MM.1S (cell line): ENCODE measurements at regions not wholly inside any gene's neighbourhood (a gene's known extent, or its start where the extent isn't known, plus 50 kb on each side); places are given as distances from the start of the nearest gene placed in this dataset.

ENCODE experiments used
- DNase-seq: peaks from one replicate; pipeline ENCODE4 v3.0.0-alpha.2; 2015
- H2AFZ ChIP-seq: fragments of 300-600 bp; sonication (generic); 2 replicates; pipeline ENCODE4 v1.6.0; 2016; ENCODE audit warnings: antibody characterized with exemption, low read length
- H3F3A ChIP-seq: fragments of 300-600 bp; sonication (generic); 2 replicates; pipeline ENCODE4 v1.6.1; 2016; ENCODE audit warnings: mild to moderate bottlenecking, antibody characterized with exemption, low read length, moderate library complexity, mixed read lengths; ENCODE audit not compliant: insufficient read depth
- H3K27ac ChIP-seq: fragments of 300-600 bp; sonication (generic); 2 replicates; pipeline ENCODE4 v1.5.1; 2016; ENCODE audit warnings: mild to moderate bottlenecking, low read length
- H3K27me3 ChIP-seq: fragments of 300-600 bp; sonication (generic); replicated peaks from 2 replicates; pipeline ENCODE4 v1.6.0; 2016; ENCODE audit warnings: low read length; ENCODE audit not compliant: insufficient read depth
- H3K36me3 ChIP-seq: fragments of 300-600 bp; sonication (generic); replicated peaks from 2 replicates; pipeline ENCODE4 v1.6.1; 2016; ENCODE audit warnings: mild to moderate bottlenecking, low read length, mixed read lengths; ENCODE audit not compliant: insufficient read depth
- H3K4me1 ChIP-seq: fragments of 300-600 bp; sonication (generic); 2 replicates; pipeline ENCODE4 v1.6.1; 2016; ENCODE audit warnings: low read length, mixed read lengths
- H3K4me2 ChIP-seq: fragments of 300-600 bp; sonication (generic); 2 replicates; pipeline ENCODE4 v1.6.0; 2016; ENCODE audit warnings: low read depth, low read length
- H3K4me3 ChIP-seq: fragments of 300-600 bp; sonication (generic); 2 replicates; pipeline ENCODE4 v1.5.1; 2016; ENCODE audit warnings: low read length, mixed read lengths
- H3K79me2 ChIP-seq: fragments of 300-600 bp; sonication (generic); 2 replicates; pipeline ENCODE4 v1.6.1; 2016; ENCODE audit warnings: mixed run types, low read length, mixed read lengths
- H3K9ac ChIP-seq: fragments of 300-600 bp; sonication (generic); 2 replicates; pipeline ENCODE4 v1.6.1; 2016; ENCODE audit warnings: low read length, mixed read lengths
- H3K9me2 ChIP-seq: fragments of 300-600 bp; sonication (generic); replicated peaks from 2 replicates; pipeline ENCODE4 v1.6.1; 2016; ENCODE audit warnings: mild to moderate bottlenecking, low read length, mixed read lengths; ENCODE audit not compliant: insufficient read depth
- H3K9me3 ChIP-seq: fragments of 300-600 bp; sonication (generic); replicated peaks from 2 replicates; pipeline ENCODE4 v1.6.1; 2016; ENCODE audit warnings: mild to moderate bottlenecking, low read length, mixed read lengths; ENCODE audit not compliant: insufficient read depth
- H4K20me1 ChIP-seq: fragments of 300-600 bp; sonication (generic); 2 replicates; pipeline ENCODE4 v1.6.1; 2016; ENCODE audit warnings: mild to moderate bottlenecking, low read length, moderate library complexity, mixed read lengths; ENCODE audit not compliant: insufficient read depth
- CTCF ChIP-seq: fragments of 300-600 bp; sonication (generic); IDR thresholded peaks from 2 replicates; pipeline ENCODE4 v1.5.1; 2016; ENCODE audit warnings: antibody characterized with exemption, low read length, mixed read lengths
- EZH2 ChIP-seq: fragments of 300-600 bp; sonication (generic); optimal IDR thresholded peaks from 2 replicates; pipeline ENCODE3; 2017; ENCODE audit warnings: low read depth, mild to moderate bottlenecking, antibody characterized with exemption, low read length, mixed read lengths
- EZH2phosphoT487 ChIP-seq: fragments of 300-600 bp; sonication (generic); IDR thresholded peaks from 2 replicates; pipeline ENCODE4 v1.6.1; 2018; ENCODE audit warnings: antibody characterized with exemption, low read length

DNA sequence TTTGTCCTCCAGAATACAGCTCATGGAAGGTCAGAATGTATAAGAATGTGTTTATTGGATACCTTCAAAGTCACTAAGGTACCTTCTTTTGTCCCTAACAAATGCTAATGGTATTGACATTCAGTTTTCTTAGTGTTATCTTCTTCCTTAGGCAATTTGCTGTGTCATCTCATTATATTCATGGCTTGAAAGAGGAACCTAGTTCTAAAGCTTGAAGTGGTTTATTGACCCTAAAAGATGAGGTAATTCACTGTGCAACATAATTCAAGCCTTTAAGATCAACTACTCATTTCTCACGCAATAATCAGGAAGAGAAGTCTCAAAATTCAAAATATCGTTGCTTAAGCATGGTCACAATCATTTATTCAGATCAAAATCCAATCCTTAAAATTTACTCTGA lies 342.7 kb upstream of the RIOK2 start:
- Histone ChIP-seq H3K9me3 (no peaks in the 10 kb centered on the region), H3K4me2 (no peak overlapping the region), H4K20me1 (no peaks in the 10 kb centered on the region), H3K9me2 (no peaks in the 10 kb centered on the region), H3K9ac (no peak overlapping the region), H3K27ac (no peak overlapping the region), H3K4me3 (no peak overlapping the region), H3K36me3 (no peaks in the 10 kb centered on the region), H3F3A (no peaks in the 10 kb centered on the region), H3K79me2 (no peaks in the 10 kb centered on the region), H3K4me1 (no peaks in the 10 kb centered on the region), H2AFZ (no peak overlapping the region), H3K27me3 (no peaks in the 10 kb centered on the region)
- no peak for DNase-seq
- TF ChIP-seq EZH2phosphoT487 (no peak), CTCF (no peak), EZH2 (no peak)

DNA sequence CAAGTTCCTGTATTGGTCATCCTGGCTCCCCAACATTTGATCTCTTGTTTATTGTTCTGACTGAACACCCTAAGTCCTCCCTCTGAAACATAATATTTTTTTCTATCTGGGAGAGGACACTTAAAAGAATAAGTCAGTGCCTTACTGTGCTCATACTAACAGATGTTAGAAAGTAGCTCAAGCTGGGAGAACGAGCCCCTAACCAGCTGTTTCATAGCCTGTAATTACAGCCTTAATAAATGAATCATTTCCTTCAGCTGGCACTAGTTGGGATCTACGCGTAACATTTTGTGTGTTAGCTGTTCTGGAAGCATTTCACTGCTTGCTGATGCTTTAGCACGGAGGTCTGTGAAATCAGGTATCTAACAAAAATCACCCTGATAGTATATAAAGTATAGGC lies 345.9 kb upstream of the RIOK2 start:
- Histone ChIP-seq H3K27ac (no peak overlapping the region), H3K9me2 (no peaks in the 10 kb centered on the region), H2AFZ (no peak overlapping the region), H3K4me3 (no peak overlapping the region), H3K79me2 (no peaks in the 10 kb centered on the region), H3F3A (no peaks in the 10 kb centered on the region), H3K36me3 (no peaks in the 10 kb centered on the region), H3K4me1 (no peaks in the 10 kb centered on the region), H3K9me3 (no peaks in the 10 kb centered on the region), H3K9ac (no peak overlapping the region), H3K27me3 (no peaks in the 10 kb centered on the region), H4K20me1 (no peaks in the 10 kb centered on the region), H3K4me2 (no peak overlapping the region)
- TF ChIP-seq CTCF (no peak), EZH2 (no peak), EZH2phosphoT487 (no peak)
- DNase-seq, result no peak

DNA sequence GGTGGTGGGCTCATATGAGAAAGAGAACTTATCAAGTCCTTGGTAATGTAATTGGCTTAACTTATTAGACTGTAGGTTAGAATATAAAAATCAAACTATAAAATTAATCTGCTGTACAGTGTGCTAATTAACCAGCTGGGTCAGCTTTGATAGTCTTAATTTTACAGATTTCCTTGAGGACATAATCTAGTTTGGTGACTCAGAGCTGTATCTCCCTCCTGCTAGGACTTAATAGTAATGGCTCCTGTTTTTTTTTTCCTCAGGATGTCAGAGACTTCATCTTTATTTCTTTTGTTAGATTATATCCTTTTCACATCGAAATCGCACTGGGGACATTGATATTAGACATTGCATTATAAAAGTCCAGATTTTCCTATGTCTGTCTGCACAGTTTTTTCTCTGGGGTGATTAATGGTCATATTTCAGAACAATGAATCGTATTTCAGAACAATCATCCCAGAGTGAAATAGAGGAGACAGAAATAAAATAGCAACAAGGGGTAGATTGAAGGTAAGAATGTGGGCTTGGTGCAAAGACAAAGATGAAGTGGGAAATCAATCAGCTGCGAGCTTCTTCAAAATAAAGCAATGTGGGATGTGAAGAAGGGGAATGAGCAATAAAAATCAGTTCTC lies 346.4 kb upstream of the RIOK2 start:
- Histone ChIP-seq H4K20me1 (no peaks in the 10 kb centered on the region), H3K4me2 (no peak overlapping the region), H3K9me2 (no peaks in the 10 kb centered on the region), H2AFZ (no peak overlapping the region), H3K9me3 (no peaks in the 10 kb centered on the region), H3K9ac (no peak overlapping the region), H3K79me2 (no peaks in the 10 kb centered on the region), H3K27me3 (no peaks in the 10 kb centered on the region), H3F3A (no peaks in the 10 kb centered on the region), H3K4me3 (no peak overlapping the region), H3K4me1 (no peaks in the 10 kb centered on the region), H3K36me3 (no peaks in the 10 kb centered on the region), H3K27ac (no peak overlapping the region)
- DNase-seq, result no peak
- no peak for TF ChIP-seq EZH2phosphoT487
- no peak for TF ChIP-seq CTCF
- no peak for TF ChIP-seq EZH2
